ENCODE measurements at regions not wholly inside any gene's neighbourhood (a gene's known extent, or its start where the extent isn't known, plus 50 kb on each side); places are given as distances from the start of the nearest gene placed in this dataset.

DNA sequence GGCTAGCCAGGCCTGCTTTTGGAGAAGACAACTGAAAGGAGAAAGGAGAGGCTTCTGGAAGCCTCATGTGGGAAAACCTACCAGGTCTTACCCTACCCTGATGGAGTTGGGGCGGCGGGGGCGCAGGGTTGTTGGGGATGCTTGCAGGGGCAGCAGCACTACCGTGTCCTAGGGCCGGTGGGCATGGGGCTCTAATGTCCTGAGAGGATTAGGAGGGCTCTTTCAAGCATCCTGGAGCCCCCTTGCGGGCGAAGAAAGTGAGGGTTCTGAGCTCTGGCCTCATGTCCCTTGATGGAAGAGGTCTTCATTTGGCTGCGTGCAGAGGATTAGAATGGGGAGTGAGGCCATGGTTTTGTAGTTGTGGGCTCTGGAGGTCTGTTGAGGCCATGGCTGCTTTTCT is 86.9 kb upstream of the PITX1 start:
- Histone ChIP-seq H3K9me3 (no peaks in the 10 kb centered on the region), H3K36me3 (no peaks in the 10 kb centered on the region), H3K4me1 (peaks cover 2% of the 10 kb centered on the region), H3K4me3 (no peak overlapping the region), H3K27me3 (no peaks in the 10 kb centered on the region), H3K27ac (no peak overlapping the region)
- no peak for TF ChIP-seq POLR2A (IDR thresholded peaks at IDR 0.05)
- TF ChIP-seq CTCF (IDR thresholded peaks at IDR 0.05) = no peak
- TF ChIP-seq POLR2AphosphoS5 (IDR thresholded peaks at IDR 0.05) = no peak
- no peak for TF ChIP-seq EP300 (IDR thresholded peaks at IDR 0.05)
- no peak for DNase-seq (ENCODE audit: low spot score in 2 of 2)
- 85% methylated on average over 5 of the region's 8 CpGs for WGBS

- Histone ChIP-seq H3K27me3 (no peaks in the 10 kb centered on the region), H3K9me3 (no peaks in the 10 kb centered on the region), H3K27ac (no peak overlapping the region), H3K4me1 (peaks cover 3% of the 10 kb centered on the region), H3K36me3 (no peaks in the 10 kb centered on the region), H3K4me3 (no peak overlapping the region)
- no peak for DNase-seq (ENCODE audit: low spot score in 2 of 2)
- 77% methylated on average over 6 of the region's 6 CpGs for WGBS
- TF ChIP-seq EP300 (IDR thresholded peaks at IDR 0.05) (no peak), CTCF (IDR thresholded peaks at IDR 0.05) (no peak), POLR2A (IDR thresholded peaks at IDR 0.05) (no peak), POLR2AphosphoS5 (IDR thresholded peaks at IDR 0.05) (no peak)
Measured at GRCh38 chr5:135119481-135119880, 85.5 kb upstream of the PITX1 start.

GRCh38 chr5:135117590-135117989 is 83.6 kb upstream of the PITX1 start:
- WGBS = no CpG with 5 or more reads among the region's 5 CpGs
- Histone ChIP-seq H3K27me3 (no peaks in the 10 kb centered on the region), H3K36me3 (no peaks in the 10 kb centered on the region), H3K4me3 (no peak overlapping the region), H3K4me1 (peaks cover 3% of the 10 kb centered on the region), H3K27ac (no peak overlapping the region), H3K9me3 (no peaks in the 10 kb centered on the region)
- TF ChIP-seq CTCF (IDR thresholded peaks at IDR 0.05) = no peak
- TF ChIP-seq POLR2AphosphoS5 (IDR thresholded peaks at IDR 0.05) = no peak
- no peak for TF ChIP-seq EP300 (IDR thresholded peaks at IDR 0.05)
- TF ChIP-seq POLR2A (IDR thresholded peaks at IDR 0.05) = no peak
- no peak for DNase-seq (ENCODE audit: low spot score in 2 of 2)

DNA sequence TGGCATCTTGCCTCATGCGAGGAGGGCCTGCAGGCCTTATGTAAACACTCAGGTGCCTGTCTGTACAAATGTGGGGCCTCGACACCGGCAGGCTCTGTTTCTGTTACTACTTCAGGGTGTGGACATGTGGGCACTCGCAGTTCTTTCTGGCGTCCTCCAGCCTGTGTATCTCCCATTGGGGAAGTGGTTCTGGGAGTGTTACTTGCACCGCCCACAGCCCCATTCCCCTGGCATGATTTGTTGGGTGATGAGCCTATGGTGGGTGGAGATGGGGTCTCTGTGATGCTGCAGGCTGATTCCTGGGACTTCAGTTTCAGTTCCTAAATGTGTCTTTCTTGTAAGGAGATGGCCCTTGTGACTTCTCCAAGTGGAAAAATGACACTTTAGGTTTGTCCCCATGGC is 82.1 kb upstream of the PITX1 start:
- H3K27ac ChIP-seq = peak overlapping the region; percentile 60
- no peaks in the 10 kb centered on the region for H3K27me3 ChIP-seq
- TF ChIP-seq POLR2A (IDR thresholded peaks at IDR 0.05) = no peak
- no peak for TF ChIP-seq CTCF (IDR thresholded peaks at IDR 0.05)
- no peak for TF ChIP-seq EP300 (IDR thresholded peaks at IDR 0.05)
- TF ChIP-seq POLR2AphosphoS5 (IDR thresholded peaks at IDR 0.05) = no peak
- no peaks in the 10 kb centered on the region for H3K9me3 ChIP-seq
- DNase-seq (ENCODE audit: low spot score in 2 of 2) = no peak
- no peaks in the 10 kb centered on the region for H3K36me3 ChIP-seq
- H3K4me1 ChIP-seq = peaks cover 3% of the 10 kb centered on the region
- H3K4me3 ChIP-seq = no peak overlapping the region
- WGBS = 51% methylated on average over 6 of the region's 6 CpGs

DNA sequence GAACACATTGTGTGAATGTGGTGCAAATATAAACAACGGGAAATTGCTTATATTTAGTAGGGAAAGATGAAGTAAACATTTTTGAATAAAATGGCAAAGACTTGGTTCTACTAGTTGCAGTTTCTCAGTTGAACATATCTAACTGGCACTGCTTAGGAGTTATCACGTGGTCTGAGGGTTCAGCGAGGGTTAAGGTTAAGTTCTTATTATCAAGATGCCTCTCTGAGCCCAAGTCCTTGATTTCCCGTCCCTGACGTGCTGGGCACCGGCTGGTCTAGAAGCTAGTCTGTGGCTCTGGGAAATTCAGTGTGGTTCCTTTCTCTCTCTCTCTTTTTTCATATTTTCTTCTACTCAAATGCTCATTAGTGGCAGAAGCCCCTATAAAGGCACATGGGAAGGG is 81.6 kb upstream of the PITX1 start:
- H3K27ac ChIP-seq = peak overlapping the region; percentile 60
- no peak for TF ChIP-seq POLR2A (IDR thresholded peaks at IDR 0.05)
- TF ChIP-seq POLR2AphosphoS5 (IDR thresholded peaks at IDR 0.05) = no peak
- TF ChIP-seq EP300 (IDR thresholded peaks at IDR 0.05) = no peak
- TF ChIP-seq CTCF (IDR thresholded peaks at IDR 0.05) = no peak
- no peaks in the 10 kb centered on the region for H3K9me3 ChIP-seq
- no peak for DNase-seq (ENCODE audit: low spot score in 2 of 2)
- WGBS = 84% methylated on average over 6 of the region's 6 CpGs
- H3K36me3 ChIP-seq = no peaks in the 10 kb centered on the region
- no peaks in the 10 kb centered on the region for H3K27me3 ChIP-seq
- no peak overlapping the region for H3K4me3 ChIP-seq
- peaks cover 3% of the 10 kb centered on the region for H3K4me1 ChIP-seq
